Liver (tissue), 3 donors: ENCODE measurements at regions not wholly inside any gene's neighbourhood (a gene's known extent, or its start where the extent isn't known, plus 50 kb on each side); places are given as distances from the start of the nearest gene placed in this dataset.

ENCODE experiments used
- FOXA1 ChIP-seq: IDR thresholded peaks from 2 replicates; pipeline ENCODE4 v1.6.1; 2016; ENCODE audit warnings: antibody characterized with exemption
- FOXA2 ChIP-seq: IDR thresholded peaks from 2 replicates; pipeline ENCODE4 v1.6.1; 2016; ENCODE audit warnings: antibody characterized with exemption
- HNF4G ChIP-seq: IDR thresholded peaks from 2 replicates; pipeline ENCODE4 v1.6.1; 2016; ENCODE audit warnings: antibody characterized with exemption
- RAD21 ChIP-seq, 2 donors: IDR thresholded peaks; 2 replicates each; pipeline ENCODE4 v1.6.1; 2016; ENCODE audit warnings: antibody characterized with exemption in 2 of 2, mild to moderate bottlenecking in 2 of 2
- SP1 ChIP-seq: IDR thresholded peaks from 2 replicates; pipeline ENCODE4 v1.6.1; 2018; ENCODE audit warnings: antibody characterized with exemption, mild to moderate bottlenecking
- TAF1 ChIP-seq: conservative IDR thresholded peaks from 2 replicates; pipeline ENCODE4 v1.6.1; 2016; ENCODE audit warnings: antibody characterized with exemption, mild to moderate bottlenecking
- YY1 ChIP-seq: IDR thresholded peaks from 2 replicates; pipeline ENCODE4 v1.6.1; 2016; ENCODE audit warnings: antibody characterized with exemption, mild to moderate bottlenecking
- TF ChIP-seq, protein P1 (sequence below): fragments of 150-350 bp; IDR thresholded peaks from 2 replicates; pipeline ENCODE4 v1.5.1; 2017; ENCODE audit warnings: improper control_type of control experiment, low read depth, low read length; ENCODE audit not compliant: missing input control
- TF ChIP-seq, protein P2 (sequence below): IDR thresholded peaks from 2 replicates; pipeline ENCODE4 v1.6.1; 2016; ENCODE audit warnings: antibody characterized with exemption
- TF ChIP-seq, protein P3 (sequence below): IDR thresholded peaks from 2 replicates; pipeline ENCODE4 v1.6.1; 2016; ENCODE audit warnings: antibody characterized with exemption, mild to moderate bottlenecking
- TF ChIP-seq, protein P4 (sequence below): IDR thresholded peaks from 2 replicates; pipeline ENCODE4 v1.6.1; 2016; ENCODE audit warnings: antibody characterized with exemption
- donor health status: healthy.
- donor health status: healthy.

DNA sequence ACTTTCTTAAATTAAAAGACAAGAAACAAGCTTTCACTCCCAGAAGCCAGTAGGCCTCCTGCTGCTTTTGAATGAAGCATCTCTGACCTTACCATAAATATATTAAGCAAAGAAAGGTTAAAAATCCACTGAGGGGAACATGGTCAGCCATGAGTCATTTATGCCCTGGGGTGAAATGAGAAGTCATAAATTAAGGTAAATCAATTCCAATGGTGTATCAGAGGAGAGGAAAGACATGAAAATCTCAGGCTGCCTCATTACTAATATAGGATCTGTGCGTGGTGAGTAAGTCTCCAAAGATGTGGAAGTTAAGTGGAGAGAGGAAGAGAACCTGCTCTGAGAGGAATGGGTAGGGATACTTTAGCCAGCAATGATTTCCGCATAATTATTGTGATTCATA lies 292.3 kb upstream of the CHAC2 start:
- TF ChIP-seq, protein P1, sequence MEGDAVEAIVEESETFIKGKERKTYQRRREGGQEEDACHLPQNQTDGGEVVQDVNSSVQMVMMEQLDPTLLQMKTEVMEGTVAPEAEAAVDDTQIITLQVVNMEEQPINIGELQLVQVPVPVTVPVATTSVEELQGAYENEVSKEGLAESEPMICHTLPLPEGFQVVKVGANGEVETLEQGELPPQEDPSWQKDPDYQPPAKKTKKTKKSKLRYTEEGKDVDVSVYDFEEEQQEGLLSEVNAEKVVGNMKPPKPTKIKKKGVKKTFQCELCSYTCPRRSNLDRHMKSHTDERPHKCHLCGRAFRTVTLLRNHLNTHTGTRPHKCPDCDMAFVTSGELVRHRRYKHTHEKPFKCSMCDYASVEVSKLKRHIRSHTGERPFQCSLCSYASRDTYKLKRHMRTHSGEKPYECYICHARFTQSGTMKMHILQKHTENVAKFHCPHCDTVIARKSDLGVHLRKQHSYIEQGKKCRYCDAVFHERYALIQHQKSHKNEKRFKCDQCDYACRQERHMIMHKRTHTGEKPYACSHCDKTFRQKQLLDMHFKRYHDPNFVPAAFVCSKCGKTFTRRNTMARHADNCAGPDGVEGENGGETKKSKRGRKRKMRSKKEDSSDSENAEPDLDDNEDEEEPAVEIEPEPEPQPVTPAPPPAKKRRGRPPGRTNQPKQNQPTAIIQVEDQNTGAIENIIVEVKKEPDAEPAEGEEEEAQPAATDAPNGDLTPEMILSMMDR = no peak
- TF ChIP-seq, protein P2, sequence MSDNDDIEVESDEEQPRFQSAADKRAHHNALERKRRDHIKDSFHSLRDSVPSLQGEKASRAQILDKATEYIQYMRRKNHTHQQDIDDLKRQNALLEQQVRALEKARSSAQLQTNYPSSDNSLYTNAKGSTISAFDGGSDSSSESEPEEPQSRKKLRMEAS = no peak
- no peak for TF ChIP-seq SP1
- TF ChIP-seq, protein P3, sequence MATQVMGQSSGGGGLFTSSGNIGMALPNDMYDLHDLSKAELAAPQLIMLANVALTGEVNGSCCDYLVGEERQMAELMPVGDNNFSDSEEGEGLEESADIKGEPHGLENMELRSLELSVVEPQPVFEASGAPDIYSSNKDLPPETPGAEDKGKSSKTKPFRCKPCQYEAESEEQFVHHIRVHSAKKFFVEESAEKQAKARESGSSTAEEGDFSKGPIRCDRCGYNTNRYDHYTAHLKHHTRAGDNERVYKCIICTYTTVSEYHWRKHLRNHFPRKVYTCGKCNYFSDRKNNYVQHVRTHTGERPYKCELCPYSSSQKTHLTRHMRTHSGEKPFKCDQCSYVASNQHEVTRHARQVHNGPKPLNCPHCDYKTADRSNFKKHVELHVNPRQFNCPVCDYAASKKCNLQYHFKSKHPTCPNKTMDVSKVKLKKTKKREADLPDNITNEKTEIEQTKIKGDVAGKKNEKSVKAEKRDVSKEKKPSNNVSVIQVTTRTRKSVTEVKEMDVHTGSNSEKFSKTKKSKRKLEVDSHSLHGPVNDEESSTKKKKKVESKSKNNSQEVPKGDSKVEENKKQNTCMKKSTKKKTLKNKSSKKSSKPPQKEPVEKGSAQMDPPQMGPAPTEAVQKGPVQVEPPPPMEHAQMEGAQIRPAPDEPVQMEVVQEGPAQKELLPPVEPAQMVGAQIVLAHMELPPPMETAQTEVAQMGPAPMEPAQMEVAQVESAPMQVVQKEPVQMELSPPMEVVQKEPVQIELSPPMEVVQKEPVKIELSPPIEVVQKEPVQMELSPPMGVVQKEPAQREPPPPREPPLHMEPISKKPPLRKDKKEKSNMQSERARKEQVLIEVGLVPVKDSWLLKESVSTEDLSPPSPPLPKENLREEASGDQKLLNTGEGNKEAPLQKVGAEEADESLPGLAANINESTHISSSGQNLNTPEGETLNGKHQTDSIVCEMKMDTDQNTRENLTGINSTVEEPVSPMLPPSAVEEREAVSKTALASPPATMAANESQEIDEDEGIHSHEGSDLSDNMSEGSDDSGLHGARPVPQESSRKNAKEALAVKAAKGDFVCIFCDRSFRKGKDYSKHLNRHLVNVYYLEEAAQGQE = no peak
- TF ChIP-seq RAD21 (IDR thresholded peaks at IDR 0.05) = no peak
- TF ChIP-seq FOXA2 = no peak
- no peak for TF ChIP-seq TAF1
- no peak for TF ChIP-seq FOXA1
- TF ChIP-seq, protein P4, sequence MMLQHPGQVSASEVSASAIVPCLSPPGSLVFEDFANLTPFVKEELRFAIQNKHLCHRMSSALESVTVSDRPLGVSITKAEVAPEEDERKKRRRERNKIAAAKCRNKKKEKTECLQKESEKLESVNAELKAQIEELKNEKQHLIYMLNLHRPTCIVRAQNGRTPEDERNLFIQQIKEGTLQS = no peak
- no peak for TF ChIP-seq HNF4G
- no peak for TF ChIP-seq YY1
